Peyer's patch (tissue), 4 donors: ENCODE measurements at regions not wholly inside any gene's neighbourhood (a gene's known extent, or its start where the extent isn't known, plus 50 kb on each side); places are given as distances from the start of the nearest gene placed in this dataset.

ENCODE experiments used
- DNase-seq, 3 donors: peaks; one replicate each; pipeline ENCODE4 v3.0.0-alpha.2; 2017 to 2019
- H3K27ac ChIP-seq, 4 donors: fragments of 200-600 bp; sonication (generic); one replicate each; pipeline ENCODE4 v1.5.1; 2016 to 2019
- H3K27me3 ChIP-seq, 2 donors: fragments of 200-600 bp; sonication (generic); one replicate each; pipeline ENCODE4 v1.5.1; 2019
- H3K36me3 ChIP-seq, 3 donors: fragments of 200-600 bp; sonication (generic); one replicate each; pipeline ENCODE4 v1.5.1; 2016 to 2019
- H3K4me1 ChIP-seq, 4 donors: fragments of 200-600 bp; sonication (generic); one replicate each; pipeline ENCODE4 v1.5.1; 2016 to 2019
- H3K4me3 ChIP-seq, 4 donors: fragments of 200-600 bp; sonication (generic); 1 replicate in 3 of 4; 2 replicates in 1 of 4; pipeline ENCODE4 v1.5.1; 2016 to 2019; ENCODE audit warnings: mild to moderate bottlenecking in 1 of 4
- H3K9me3 ChIP-seq, 4 donors: fragments of 200-600 bp; sonication (generic); one replicate each; pipeline ENCODE4 v1.5.1; 2016 to 2019; ENCODE audit warnings: mild to moderate bottlenecking in 1 of 4
- CTCF ChIP-seq, 6 experiments: fragments of 450-650 bp in 4 of 6; fragments of 200-600 bp in 2 of 6; sonication (generic) in 1 of 6; IDR thresholded peaks; one replicate each; pipeline ENCODE4 v1.5.1; 2017 to 2019; ENCODE audit warnings: antibody characterized with exemption in 6 of 6, mild to moderate bottlenecking in 3 of 6, moderate library complexity in 1 of 6
- POLR2A ChIP-seq, 2 donors: fragments of 450-650 bp; IDR thresholded peaks; one replicate each; pipeline ENCODE4 v1.5.1; 2017; ENCODE audit warnings: antibody characterized with exemption in 2 of 2, mild to moderate bottlenecking in 2 of 2, moderate library complexity in 2 of 2

DNA sequence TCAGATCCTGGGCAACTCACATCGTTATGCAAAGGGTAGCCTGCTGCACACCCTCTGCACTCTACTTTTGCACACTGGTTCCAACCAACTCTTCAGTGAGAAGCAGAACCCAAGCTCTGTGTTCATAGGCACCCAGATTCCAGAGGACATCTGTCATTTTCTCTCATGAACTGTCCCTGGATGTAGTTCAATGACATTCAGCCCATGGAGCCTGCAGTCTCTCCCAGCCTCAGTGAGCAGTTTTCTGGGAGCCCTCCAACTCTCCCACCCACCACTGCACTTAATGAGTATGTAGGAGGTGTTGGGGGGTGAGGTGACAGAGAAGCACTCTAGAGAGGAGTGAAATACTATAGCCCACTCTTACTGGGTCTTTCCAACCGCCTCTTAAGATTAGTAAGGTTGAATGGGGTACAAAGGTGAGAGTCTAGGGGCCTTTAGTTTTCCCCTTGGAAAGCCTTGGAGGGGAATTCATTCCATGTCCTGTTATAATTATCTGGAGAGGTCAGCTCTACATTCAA lies 58.1 kb upstream of the APOBEC4 start:
- Histone ChIP-seq H3K27me3 (no peaks in the 10 kb centered on the region), H3K27ac (no peak overlapping the region), H3K36me3 (no peaks in the 10 kb centered on the region), H3K4me3 (no peak overlapping the region), H3K4me1 (no peaks in the 10 kb centered on the region), H3K9me3 (no peaks in the 10 kb centered on the region)
- TF ChIP-seq POLR2A (IDR thresholded peaks at IDR 0.05) (no peak), CTCF (IDR thresholded peaks at IDR 0.05) (no peak)
- DNase-seq: no peak

GRCh38 chr1:183710734-183711133 lies 57.6 kb upstream of the APOBEC4 start:
- Histone ChIP-seq H3K9me3 (no peaks in the 10 kb centered on the region), H3K4me3 (no peak overlapping the region), H3K4me1 (no peaks in the 10 kb centered on the region), H3K27me3 (no peaks in the 10 kb centered on the region), H3K27ac (no peak overlapping the region), H3K36me3 (no peaks in the 10 kb centered on the region)
- no peak for TF ChIP-seq CTCF (IDR thresholded peaks at IDR 0.05)
- TF ChIP-seq POLR2A (IDR thresholded peaks at IDR 0.05): no peak
- no peak for DNase-seq

- Histone ChIP-seq H3K27ac (no peak overlapping the region), H3K4me3 (no peak overlapping the region), H3K27me3 (no peaks in the 10 kb centered on the region), H3K36me3 (no peaks in the 10 kb centered on the region), H3K4me1 (no peaks in the 10 kb centered on the region), H3K9me3 (no peaks in the 10 kb centered on the region)
- no peak for DNase-seq
- no peak for TF ChIP-seq CTCF (IDR thresholded peaks at IDR 0.05)
- no peak for TF ChIP-seq POLR2A (IDR thresholded peaks at IDR 0.05)
Observed at GRCh38 chr1:183710333-183710732, 57.2 kb upstream of the APOBEC4 start.

GRCh38 chr1:183704131-183704530 lies 51.0 kb upstream of the APOBEC4 start:
- Histone ChIP-seq H3K27ac (no peak overlapping the region), H3K4me1 (no peaks in the 10 kb centered on the region), H3K27me3 (no peaks in the 10 kb centered on the region), H3K4me3 (no peak overlapping the region), H3K9me3 (no peaks in the 10 kb centered on the region), H3K36me3 (no peaks in the 10 kb centered on the region)
- no peak for TF ChIP-seq CTCF (IDR thresholded peaks at IDR 0.05)
- no peak for DNase-seq
